ENCODE measurements at regions not wholly inside any gene's neighbourhood (a gene's known extent, or its start where the extent isn't known, plus 50 kb on each side); places are given as distances from the start of the nearest gene placed in this dataset.
"Not testable (repeated sequence)": the region's sequence is repeated elsewhere in the genome, so short reads cannot be mapped to it uniquely, and the experiment has no call there.

- intact Hi-C loops (cut with DNase I): no loop called here
- no peaks in the 10 kb centered on the region for H3K27me3 ChIP-seq
- DNase-seq: no peak
- WGBS, 2 donors: 48 to 77% methylated on average over 1 of the region's 1 CpG
- no peak overlapping the region for H3K4me3 ChIP-seq
- ATAC-seq: no peak
- no peaks in the 10 kb centered on the region for H3K4me1 ChIP-seq
- no peak overlapping the region for H3K27ac ChIP-seq
- no peaks in the 10 kb centered on the region for H3K36me3 ChIP-seq (replicated peaks in 1 of 2; ENCODE audit: insufficient read depth in 1 of 2, low read depth in 2 of 2)
- TF ChIP-seq CTCF (IDR thresholded peaks at IDR 0.05) (no peak), POLR2A (IDR thresholded peaks at IDR 0.05) (no peak)
- H3K9me3 ChIP-seq: no peaks in the 10 kb centered on the region
These were observed 122.7 kb downstream of the OTOL1 start for GRCh38 chr3:161619351-161619750.

- H3K9me3 ChIP-seq: no peaks in the 10 kb centered on the region
- H3K4me1 ChIP-seq: no peaks in the 10 kb centered on the region
- WGBS, 2 donors: 36 to 37% methylated on average over 2 of the region's 2 CpGs
- ATAC-seq (no peak), DNase-seq (no peak)
- TF ChIP-seq CTCF (IDR thresholded peaks at IDR 0.05) (no peak), POLR2A (IDR thresholded peaks at IDR 0.05) (no peak)
- H3K27me3 ChIP-seq: no peaks in the 10 kb centered on the region
- no peak overlapping the region for H3K27ac ChIP-seq
- intact Hi-C loops (cut with DNase I): no loop called here
- H3K4me3 ChIP-seq: no peak overlapping the region
- H3K36me3 ChIP-seq (replicated peaks in 1 of 2; ENCODE audit: insufficient read depth in 1 of 2, low read depth in 2 of 2): no peaks in the 10 kb centered on the region
These were observed 134.2 kb downstream of the OTOL1 start for GRCh38 chr3:161630794-161631193.

GRCh38 chr3:161631536-161631935, 134.9 kb downstream of the OTOL1 start:
- no peaks in the 10 kb centered on the region for H3K4me1 ChIP-seq
- H3K27me3 ChIP-seq: no peaks in the 10 kb centered on the region
- no peaks in the 10 kb centered on the region for H3K9me3 ChIP-seq
- TF ChIP-seq POLR2A (IDR thresholded peaks at IDR 0.05) (no peak), CTCF (IDR thresholded peaks at IDR 0.05) (no peak)
- H3K27ac ChIP-seq: no peak overlapping the region
- intact Hi-C loops (cut with DNase I): no loop called here
- no peak for DNase-seq
- no peaks in the 10 kb centered on the region for H3K36me3 ChIP-seq (replicated peaks in 1 of 2; ENCODE audit: insufficient read depth in 1 of 2, low read depth in 2 of 2)
- H3K4me3 ChIP-seq: no peak overlapping the region
- no peak for ATAC-seq

GRCh38 chr3:161637559-161637958, 141.0 kb downstream of the OTOL1 start:
- TF ChIP-seq POLR2A (IDR thresholded peaks at IDR 0.05) (no peak), CTCF (IDR thresholded peaks at IDR 0.05) (no peak)
- Histone ChIP-seq H3K4me3 (no peak overlapping the region), H3K27me3 (no peaks in the 10 kb centered on the region), H3K4me1 (no peaks in the 10 kb centered on the region), H3K9me3 (no peaks in the 10 kb centered on the region), H3K27ac (no peak overlapping the region), H3K36me3 (replicated peaks in 1 of 2; ENCODE audit: insufficient read depth in 1 of 2, low read depth in 2 of 2) (no peaks in the 10 kb centered on the region)
- intact Hi-C loops (cut with DNase I): no loop called here
- no peak for ATAC-seq
- WGBS, 2 donors: 27 to 39% methylated on average over 2 of the region's 2 CpGs
- no peak for DNase-seq

GRCh38 chr3:161639095-161639494, 142.5 kb downstream of the OTOL1 start:
- ATAC-seq; H3K27me3 ChIP-seq; H3K27ac ChIP-seq; H3K4me1 ChIP-seq; intact Hi-C loops (cut with DNase I); H3K4me3 ChIP-seq; DNase-seq; H3K9me3 ChIP-seq; H3K36me3 ChIP-seq (replicated peaks in 1 of 2; ENCODE audit: insufficient read depth in 1 of 2, low read depth in 2 of 2): not testable (repeated sequence)
- 61 to 70% methylated on average over 5 of the region's 5 CpGs for WGBS, 2 donors

All from body of pancreas (tissue), 4 donors.